GM10248 (cell line): ENCODE measurements at regions not wholly inside any gene's neighbourhood (a gene's known extent, or its start where the extent isn't known, plus 50 kb on each side); places are given as distances from the start of the nearest gene placed in this dataset.

Source experiments
- CTCF ChIA-PET: fragments of 300-600 bp; sonication (Branson Sonifier 250); formaldehyde crosslinking; extraction: SDS; loops from one replicate; lab custom pipeline; 2021; ENCODE audit warnings: antibody characterized with exemption; lab: Yijun Ruan, JAX
- POLR2A ChIA-PET: fragments of 350-650 bp; sonication (Branson Sonifier 250); formaldehyde crosslinking; extraction: SDS; loops from one replicate; lab custom pipeline; 2020; ENCODE audit warnings: antibody characterized with exemption; lab: Yijun Ruan, JAX
- DNase-seq: peaks from one replicate; pipeline ENCODE4 v3.0.0; 2012; ENCODE audit errors: extremely low spot score
- TF ChIP-seq, protein P1 (sequence below): IDR thresholded peaks from 2 replicates; pipeline ENCODE4 v1.5.1; 2012; ENCODE audit warnings: mild to moderate bottlenecking, low read depth; ENCODE audit errors: extremely low read depth, missing control alignments, control extremely low read depth

DNA sequence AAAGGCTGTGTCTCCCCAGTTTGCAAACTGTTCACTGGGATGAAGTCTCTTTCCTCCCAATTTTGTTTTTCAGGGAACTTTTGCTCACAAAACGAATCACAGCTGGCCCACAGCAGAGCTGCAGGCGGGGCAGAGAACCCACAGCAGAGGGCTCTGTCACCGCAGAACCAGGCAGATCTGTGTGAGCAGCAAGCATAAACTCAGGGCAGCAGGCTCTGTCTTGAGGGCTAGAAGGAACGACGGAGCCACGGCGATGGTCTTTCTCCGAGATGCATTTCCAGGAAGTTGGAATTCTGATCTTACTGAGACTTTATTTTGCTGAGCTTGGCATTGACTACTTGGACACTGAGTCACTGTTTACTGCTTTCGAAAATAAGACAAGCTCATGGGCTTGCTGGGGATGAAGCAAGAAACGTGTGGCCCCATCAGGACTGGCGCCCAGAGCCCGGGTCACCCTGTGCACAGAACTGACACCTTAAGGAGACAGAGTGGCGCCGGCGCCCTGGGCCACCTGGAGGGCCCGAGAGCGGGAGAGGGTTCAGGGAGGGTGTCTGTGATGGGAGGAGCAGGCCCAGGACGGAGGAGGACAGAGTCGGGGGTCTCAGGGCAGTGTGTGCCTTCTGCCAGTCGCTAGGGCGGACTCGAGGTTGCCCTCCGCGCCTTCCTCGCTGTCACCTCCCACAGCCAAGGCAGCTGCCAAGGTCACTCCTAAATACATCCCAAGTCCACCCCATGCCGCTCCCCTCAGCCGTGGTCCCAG, 106.3 kb upstream of the NXT1 start:
- DNase-seq = no peak
- ChIA-PET CTCF (interaction anchor here (1.1 to 4.8 kb wide), 8 partner anchors 9 to 552 kb away, joined by 3 to 37 read pairs (median 7); partner anchors contain the start of gene THBD), POLR2A (no interaction called here)
- TF ChIP-seq, protein P1, sequence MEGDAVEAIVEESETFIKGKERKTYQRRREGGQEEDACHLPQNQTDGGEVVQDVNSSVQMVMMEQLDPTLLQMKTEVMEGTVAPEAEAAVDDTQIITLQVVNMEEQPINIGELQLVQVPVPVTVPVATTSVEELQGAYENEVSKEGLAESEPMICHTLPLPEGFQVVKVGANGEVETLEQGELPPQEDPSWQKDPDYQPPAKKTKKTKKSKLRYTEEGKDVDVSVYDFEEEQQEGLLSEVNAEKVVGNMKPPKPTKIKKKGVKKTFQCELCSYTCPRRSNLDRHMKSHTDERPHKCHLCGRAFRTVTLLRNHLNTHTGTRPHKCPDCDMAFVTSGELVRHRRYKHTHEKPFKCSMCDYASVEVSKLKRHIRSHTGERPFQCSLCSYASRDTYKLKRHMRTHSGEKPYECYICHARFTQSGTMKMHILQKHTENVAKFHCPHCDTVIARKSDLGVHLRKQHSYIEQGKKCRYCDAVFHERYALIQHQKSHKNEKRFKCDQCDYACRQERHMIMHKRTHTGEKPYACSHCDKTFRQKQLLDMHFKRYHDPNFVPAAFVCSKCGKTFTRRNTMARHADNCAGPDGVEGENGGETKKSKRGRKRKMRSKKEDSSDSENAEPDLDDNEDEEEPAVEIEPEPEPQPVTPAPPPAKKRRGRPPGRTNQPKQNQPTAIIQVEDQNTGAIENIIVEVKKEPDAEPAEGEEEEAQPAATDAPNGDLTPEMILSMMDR = no peak

DNA sequence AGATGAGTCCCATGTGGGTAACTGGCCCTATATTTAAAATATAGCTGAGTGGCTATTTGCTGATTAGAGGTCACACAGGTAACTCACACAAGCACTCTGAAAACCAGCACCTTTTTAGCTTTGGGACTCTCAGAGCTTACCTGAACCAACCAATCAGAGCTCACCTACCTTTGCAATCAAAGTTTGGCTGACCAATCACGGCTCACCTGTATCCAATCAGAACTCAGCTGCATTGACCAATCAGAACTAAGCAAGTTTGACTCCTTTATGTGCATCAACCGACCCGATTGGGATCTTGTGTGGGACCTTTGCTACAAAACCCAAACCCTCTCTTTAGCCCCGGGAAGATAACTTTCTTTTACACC, 106.8 kb upstream of the NXT1 start:
- POLR2A ChIA-PET = no interaction called here
- DNase-seq = no peak
- CTCF ChIA-PET = interaction anchor here (1.1 to 4.8 kb wide), 6 partner anchors 9 to 552 kb away, joined by 3 to 37 read pairs (median 11); partner anchors contain the start of gene THBD
- TF ChIP-seq, protein P1 = no peak

DNA sequence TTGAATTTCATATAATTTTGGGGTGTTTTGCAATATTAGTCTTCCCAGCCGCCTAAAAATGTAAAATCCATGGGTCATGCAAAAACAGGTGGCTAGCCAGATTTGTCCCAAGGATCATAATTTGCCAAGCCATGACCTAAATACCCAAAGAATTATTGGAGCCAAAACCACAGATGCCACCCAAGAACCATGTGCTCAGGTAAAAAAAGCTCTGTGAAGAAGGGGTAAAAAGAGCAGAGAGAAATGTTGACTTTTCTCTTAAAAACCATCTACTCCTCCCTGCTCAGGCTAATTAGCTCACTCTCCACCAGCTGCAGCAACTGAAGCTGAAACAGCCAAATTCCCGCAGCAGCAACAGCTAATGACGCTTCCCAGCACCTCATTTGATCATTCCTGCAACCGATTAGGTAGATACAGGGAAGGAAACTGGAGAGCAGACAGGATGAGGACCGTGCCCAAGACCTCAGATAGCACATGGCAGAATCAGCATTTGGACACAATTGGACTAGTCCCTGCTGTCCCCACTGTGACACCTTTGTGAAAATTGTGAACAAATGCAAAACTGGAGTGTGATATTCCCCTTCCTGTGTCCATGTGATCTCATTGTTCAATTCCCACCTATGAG, 107.9 kb upstream of the NXT1 start:
- ChIA-PET CTCF (interaction anchor here (1.8 kb wide), 1 partner anchor 98 kb away, joined by 4 read pairs; no protein-coding TSS in a partner anchor), POLR2A (no interaction called here)
- TF ChIP-seq, protein P1 = no peak
- no peak for DNase-seq

DNA sequence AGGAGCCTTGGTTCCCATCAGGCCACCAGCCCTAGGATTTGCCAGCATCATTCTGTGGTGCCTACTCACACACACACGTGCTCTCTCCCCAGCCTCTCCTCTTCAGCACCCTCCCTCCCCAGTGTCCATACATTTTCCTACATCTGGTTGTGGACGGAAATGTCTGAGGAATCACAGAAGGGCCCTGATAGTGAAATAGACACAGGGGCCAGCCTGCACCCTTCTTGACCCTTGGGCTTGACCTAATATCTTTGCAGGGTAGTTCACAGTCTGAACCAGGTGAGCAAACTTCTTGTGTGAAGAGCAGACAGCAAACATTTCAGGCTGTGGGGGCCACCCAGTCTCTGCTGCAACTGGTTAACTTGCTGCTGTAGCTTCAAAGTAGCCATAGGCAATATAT, 108.5 kb upstream of the NXT1 start:
- TF ChIP-seq, protein P1 = no peak
- POLR2A ChIA-PET = no interaction called here
- CTCF ChIA-PET = interaction anchor here (1.0 kb wide), 1 partner anchor 550 kb away, joined by 3 read pairs; no protein-coding TSS in a partner anchor
- no peak for DNase-seq

DNA sequence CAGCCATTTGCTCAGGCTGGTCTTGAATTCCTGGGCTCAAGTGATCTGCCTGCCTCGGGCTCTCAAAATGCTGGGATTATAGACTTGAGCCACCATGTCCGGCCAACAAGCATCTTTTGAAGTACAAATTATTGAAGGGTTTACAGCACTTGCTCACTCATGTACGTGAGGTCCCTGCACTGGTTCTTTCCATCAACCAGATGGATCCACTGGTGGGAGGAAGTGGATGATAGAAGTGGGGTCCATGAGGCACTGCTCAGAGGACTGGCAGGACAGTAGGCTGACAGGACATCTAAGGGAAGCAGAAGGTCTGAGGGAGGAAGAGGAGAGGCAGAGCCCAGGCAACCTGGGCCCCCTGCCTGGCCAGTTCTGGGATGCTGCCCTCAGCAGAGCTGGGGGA, 109.2 kb upstream of the NXT1 start:
- CTCF ChIA-PET = interaction anchor here (1.0 to 1.2 kb wide), 2 partner anchors 549 to 926 kb away, joined by 3 read pairs; no protein-coding TSS in a partner anchor
- TF ChIP-seq, protein P1 = no peak
- POLR2A ChIA-PET = no interaction called here
- DNase-seq = no peak

DNA sequence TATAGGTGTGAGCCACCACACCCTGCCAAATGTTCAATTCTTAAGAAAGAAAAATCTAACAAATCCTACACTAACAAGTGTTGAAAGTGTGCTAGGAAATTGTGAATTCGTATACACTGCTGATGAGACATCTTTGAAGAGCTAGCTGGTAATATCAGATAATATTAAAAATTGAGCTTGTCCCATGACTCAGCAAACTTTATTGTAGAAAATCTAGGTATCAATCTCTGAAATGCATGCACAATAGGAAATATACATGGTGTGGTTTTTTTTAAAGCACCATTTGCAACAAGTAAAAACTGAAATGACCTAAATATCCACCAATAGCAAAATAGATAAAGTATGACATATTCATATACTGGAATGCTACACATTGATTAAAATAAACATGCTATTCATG, 110.1 kb upstream of the NXT1 start:
- DNase-seq = no peak
- TF ChIP-seq, protein P1 = no peak
- ChIA-PET POLR2A (no interaction called here), CTCF (interaction anchor here (0.8 to 2.9 kb wide), 4 partner anchors 18 to 925 kb away, joined by 3 to 8 read pairs (median 4); no protein-coding TSS in a partner anchor)
